SH-SY5Y (cell line): ENCODE measurements at regions not wholly inside any gene's neighbourhood (a gene's known extent, or its start where the extent isn't known, plus 50 kb on each side); places are given as distances from the start of the nearest gene placed in this dataset.

Experiments
- GATA2 ChIP-seq: IDR thresholded peaks from 2 replicates; pipeline ENCODE4 v1.6.1; 2011; ENCODE audit warnings: mild to moderate bottlenecking, low read depth, low read length
- GATA3 ChIP-seq: IDR thresholded peaks from 2 replicates; pipeline ENCODE4 v1.6.1; 2011; ENCODE audit warnings: low read depth, mild to moderate bottlenecking, low read length, moderate library complexity

- no peak for TF ChIP-seq GATA2
- TF ChIP-seq GATA3 = no peak
Measured at GRCh38 chr14:81818271-81818670, 284.6 kb upstream of the SEL1L start.
